NCI-H1694 treated with DMSO at 0.1 percent for 48 hours (cell line): ENCODE measurements at regions not wholly inside any gene's neighbourhood (a gene's known extent, or its start where the extent isn't known, plus 50 kb on each side); places are given as distances from the start of the nearest gene placed in this dataset.

Experiments used
- DNase-seq: peaks from one replicate; lab custom pipeline; 2025; lab: John Stamatoyannopoulos, UW

GRCh38 chr2:129160879-129161278 is 818.6 kb upstream of the RAB6C start:
- DNase-seq, result no peak

- DNase-seq, result no peak
Observed at GRCh38 chr2:129164220-129164949, 815.1 kb upstream of the RAB6C start.

DNA sequence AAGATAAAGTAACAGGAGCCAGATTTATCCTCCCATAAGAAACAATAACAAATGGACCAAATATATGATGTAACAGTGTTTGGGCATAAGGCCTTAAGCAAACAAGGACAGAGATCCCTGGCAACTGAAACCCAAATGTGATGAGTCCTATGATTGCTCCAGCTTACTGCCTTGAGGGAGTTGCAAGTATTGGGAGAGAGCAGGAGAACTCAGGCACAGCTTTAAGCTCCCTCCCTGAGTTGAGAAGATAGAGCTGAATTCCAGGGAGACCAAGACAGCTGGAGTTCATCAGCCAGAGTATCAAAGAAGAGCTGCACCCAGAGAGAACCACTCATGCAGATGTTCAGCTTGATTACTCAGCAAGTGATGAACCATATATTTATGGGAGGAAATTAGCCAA is 814.5 kb upstream of the RAB6C start:
- DNase-seq, result no peak

DNA sequence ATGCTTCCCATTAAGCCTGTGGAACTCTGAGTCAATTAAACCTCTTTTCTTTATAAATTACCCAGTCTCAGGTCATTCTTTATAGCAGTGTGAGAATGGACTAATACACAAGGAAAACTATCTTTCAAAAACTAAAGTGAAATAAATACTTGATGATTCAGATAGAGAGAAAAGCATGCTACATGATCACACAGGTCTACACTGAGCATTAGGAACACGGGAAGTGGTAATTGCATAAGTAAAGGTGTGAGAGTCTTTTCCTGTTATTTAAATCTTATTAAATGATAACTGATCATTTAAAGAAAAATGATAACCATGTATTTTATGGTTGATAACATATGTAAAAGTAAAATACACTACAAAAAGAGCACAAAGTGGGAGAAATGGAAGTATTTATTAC is 812.0 kb upstream of the RAB6C start:
- DNase-seq, result no peak

DNA sequence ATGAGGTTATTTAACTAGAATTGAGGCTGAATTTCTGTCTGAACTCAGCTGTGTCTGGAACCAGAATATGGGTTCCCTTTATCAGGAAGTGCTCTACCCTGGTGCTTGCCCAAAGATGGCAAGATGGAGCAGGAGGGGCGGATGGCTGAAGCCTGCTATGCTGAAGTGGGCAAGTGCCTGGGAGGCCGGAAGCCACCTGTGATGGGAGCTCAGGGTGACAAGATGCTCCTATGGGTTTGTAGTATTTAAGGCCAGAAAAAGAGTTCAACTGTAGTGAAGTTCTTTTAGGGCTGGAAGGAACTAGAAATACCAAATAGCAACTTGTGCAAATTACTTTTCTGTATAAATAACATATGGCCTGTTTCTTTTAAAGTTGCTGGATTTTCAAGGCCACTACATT is 808.9 kb upstream of the RAB6C start:
- no peak for DNase-seq

DNA sequence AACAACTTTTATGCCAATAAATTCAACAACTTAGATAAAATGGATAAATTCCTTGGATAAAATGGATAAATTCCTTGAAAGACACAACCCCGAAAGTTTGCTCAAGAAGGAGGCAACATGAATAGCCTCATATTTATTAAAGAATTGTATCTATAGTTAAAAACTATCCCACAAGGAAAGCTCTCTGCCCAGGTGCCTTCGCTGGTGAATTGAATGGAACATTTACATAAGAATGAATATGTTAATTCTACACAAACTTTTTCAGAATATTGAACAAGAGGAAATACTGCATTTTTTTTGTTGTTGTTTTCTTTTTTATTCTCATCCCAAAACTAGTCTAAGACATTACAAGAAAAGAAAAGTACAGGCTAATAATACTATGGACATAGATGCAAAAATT is 805.3 kb upstream of the RAB6C start:
- no peak for DNase-seq

- DNase-seq, result no peak
Observed at GRCh38 chr2:129175051-129175450, 804.4 kb upstream of the RAB6C start.

GRCh38 chr2:129176375-129176774 is 803.1 kb upstream of the RAB6C start:
- DNase-seq, result no peak

DNA sequence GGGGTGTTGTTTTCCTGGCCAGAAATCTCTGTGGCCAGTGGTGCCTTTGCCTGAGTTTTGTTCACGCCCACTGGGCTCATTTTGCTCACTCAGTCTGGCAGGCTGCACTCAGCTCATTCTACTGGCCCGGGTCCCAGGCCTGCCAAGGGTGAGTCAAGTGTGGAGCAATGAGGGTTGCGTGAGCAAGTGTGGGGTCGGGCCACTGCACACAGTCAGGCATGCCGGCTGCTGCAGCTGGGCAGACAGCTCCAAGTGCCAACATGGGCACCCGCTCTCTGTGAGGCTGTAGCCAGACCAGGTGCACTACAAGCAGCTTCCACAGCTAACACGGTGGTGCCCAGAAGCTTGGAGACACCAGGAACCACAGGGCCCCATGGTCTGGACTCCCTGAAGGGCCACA is 801.1 kb upstream of the RAB6C start:
- DNase-seq, result no peak

- no peak for DNase-seq
Observed at GRCh38 chr2:129179199-129179598, 800.3 kb upstream of the RAB6C start.

GRCh38 chr2:129180124-129180716 is 799.2 kb upstream of the RAB6C start:
- DNase-seq, result no peak

GRCh38 chr2:129181433-129181832 is 798.0 kb upstream of the RAB6C start:
- DNase-seq, result no peak

GRCh38 chr2:129181963-129182362 is 797.5 kb upstream of the RAB6C start:
- no peak for DNase-seq

- no peak for DNase-seq
Observed at GRCh38 chr2:129187343-129187742, 792.1 kb upstream of the RAB6C start.

GRCh38 chr2:129188451-129188850 is 791.0 kb upstream of the RAB6C start:
- DNase-seq, result no peak

- DNase-seq, result no peak
Observed at GRCh38 chr2:129189617-129190319, 789.7 kb upstream of the RAB6C start.

DNA sequence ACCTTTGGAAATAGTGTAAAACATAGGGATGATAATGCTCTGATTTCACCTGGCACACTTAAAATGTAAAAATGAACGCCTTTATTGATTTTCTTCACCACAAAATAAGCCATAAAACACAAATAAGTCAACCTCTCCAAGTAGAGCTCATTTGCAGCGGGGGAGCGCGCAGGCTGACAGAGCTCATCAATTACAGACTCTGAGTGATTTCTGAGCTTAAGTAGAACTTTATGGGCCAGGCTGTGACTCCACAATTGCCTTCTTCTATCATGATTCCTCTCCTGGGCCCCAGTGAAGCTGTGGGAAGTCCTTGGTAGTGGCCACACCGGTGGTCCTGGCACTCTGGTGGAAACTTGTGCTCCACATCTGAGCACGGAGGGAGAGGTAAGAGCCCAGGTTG is 789.0 kb upstream of the RAB6C start:
- no peak for DNase-seq

DNA sequence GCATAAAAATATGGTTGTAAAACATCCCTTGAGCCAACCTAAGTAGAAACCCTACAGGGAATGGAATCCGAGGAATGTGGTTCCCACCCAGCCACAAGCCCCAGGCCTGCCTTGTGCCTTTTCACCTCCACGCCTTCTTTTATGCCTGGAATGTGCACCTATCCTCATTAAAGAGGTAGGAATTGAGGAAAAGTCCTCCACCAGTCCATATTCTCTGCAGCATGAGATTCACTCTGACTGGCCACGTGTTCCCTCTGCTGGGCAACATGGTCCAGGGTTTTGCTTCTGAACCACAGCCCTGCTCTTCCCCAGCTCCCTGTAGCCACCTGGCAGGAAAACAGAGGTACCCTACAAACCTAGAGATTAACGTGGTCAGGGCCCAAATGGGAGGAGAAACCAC is 787.9 kb upstream of the RAB6C start:
- no peak for DNase-seq

GRCh38 chr2:129192117-129192516 is 787.3 kb upstream of the RAB6C start:
- DNase-seq, result no peak

DNA sequence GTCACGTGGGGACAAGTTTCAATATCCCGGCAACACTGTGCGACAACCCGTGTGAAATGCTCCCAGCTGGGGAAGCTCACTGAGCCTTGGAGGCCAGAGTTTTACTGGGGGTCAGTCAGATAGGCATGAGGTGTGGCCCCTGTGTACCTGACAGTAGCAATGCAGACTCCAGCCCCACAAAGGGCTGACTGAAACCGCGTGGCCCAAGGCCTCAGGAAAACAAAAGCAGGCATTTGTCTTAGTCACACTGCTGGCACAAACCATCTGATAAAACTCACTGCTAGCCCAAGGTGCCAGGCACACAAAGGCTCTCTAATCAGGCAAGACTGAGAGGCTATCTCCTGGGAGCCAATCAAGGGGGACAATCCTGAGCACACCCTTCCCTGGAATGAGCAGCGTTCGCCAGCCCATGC is 786.6 kb upstream of the RAB6C start:
- DNase-seq, result no peak

DNA sequence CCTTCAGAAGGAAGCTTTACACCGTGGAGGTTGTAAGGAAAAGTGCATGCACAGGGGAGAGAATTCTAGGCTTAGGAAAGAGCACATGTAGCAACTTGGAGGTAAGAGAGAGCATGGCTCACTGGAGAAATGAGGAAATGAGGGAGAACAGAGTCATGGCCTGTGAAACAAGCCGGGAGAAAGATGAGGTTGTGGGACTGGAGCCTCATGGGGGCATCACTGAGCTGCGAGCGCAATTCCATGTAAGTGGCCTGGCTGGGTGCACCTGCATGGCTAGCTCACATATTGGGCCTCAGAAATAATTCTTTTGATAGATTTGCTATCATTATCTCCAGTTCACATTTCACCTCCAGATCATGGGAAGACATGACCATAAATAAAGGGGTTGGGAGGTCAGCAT is 785.5 kb upstream of the RAB6C start:
- no peak for DNase-seq

- no peak for DNase-seq
Observed at GRCh38 chr2:129199501-129199900, 780.0 kb upstream of the RAB6C start.

DNA sequence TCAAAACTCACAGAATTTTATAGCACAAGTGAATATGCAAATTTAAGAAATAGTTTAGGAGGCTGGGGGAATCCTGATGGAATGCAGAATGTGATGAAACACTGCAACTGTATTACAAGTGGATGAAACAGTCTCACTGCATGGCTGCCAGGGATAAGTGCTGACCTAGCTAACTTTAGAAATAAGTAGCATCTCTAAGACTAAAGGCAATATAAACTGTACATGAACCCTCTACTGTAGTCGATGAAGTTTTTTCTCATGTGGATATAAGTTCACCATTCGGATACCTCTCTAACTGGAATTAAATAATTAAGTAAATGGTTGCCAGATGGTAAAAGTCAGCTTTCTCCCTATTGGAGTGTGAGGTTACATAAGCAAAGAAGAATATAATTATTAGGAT is 777.8 kb upstream of the RAB6C start:
- DNase-seq, result no peak
